ENCODE measurements at regions not wholly inside any gene's neighbourhood (a gene's known extent, or its start where the extent isn't known, plus 50 kb on each side); places are given as distances from the start of the nearest gene placed in this dataset.
A peak's percentile ranks its signal among the peaks of the same experiment; 100 is the strongest.

DNA sequence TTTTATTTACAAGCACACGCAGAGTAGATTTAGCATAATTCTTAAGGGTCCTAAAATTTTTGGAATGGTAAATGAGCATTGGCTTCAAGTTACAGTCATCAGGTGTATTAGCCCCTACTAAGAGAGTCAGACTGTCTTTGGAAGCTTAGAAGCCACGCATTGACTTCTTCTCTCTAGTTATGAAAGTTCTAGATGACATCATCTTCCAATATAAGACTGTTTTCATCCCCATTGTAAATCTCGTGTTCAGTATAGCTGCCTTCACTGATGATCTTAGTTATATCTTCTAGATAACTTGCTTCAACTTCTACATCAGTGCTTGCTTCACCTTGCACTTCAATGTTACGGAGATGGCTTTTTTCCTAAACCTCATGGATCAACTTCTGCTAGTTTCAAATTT is 148.8 kb upstream of the SLITRK1 start:
- no peak overlapping the region for H3K4me3 ChIP-seq
- ATAC-seq = no peak
- no peak for TF ChIP-seq JUNB (IDR thresholded peaks at IDR 0.05; ENCODE audit: unreplicated experiment)
- TF ChIP-seq, protein P1, sequence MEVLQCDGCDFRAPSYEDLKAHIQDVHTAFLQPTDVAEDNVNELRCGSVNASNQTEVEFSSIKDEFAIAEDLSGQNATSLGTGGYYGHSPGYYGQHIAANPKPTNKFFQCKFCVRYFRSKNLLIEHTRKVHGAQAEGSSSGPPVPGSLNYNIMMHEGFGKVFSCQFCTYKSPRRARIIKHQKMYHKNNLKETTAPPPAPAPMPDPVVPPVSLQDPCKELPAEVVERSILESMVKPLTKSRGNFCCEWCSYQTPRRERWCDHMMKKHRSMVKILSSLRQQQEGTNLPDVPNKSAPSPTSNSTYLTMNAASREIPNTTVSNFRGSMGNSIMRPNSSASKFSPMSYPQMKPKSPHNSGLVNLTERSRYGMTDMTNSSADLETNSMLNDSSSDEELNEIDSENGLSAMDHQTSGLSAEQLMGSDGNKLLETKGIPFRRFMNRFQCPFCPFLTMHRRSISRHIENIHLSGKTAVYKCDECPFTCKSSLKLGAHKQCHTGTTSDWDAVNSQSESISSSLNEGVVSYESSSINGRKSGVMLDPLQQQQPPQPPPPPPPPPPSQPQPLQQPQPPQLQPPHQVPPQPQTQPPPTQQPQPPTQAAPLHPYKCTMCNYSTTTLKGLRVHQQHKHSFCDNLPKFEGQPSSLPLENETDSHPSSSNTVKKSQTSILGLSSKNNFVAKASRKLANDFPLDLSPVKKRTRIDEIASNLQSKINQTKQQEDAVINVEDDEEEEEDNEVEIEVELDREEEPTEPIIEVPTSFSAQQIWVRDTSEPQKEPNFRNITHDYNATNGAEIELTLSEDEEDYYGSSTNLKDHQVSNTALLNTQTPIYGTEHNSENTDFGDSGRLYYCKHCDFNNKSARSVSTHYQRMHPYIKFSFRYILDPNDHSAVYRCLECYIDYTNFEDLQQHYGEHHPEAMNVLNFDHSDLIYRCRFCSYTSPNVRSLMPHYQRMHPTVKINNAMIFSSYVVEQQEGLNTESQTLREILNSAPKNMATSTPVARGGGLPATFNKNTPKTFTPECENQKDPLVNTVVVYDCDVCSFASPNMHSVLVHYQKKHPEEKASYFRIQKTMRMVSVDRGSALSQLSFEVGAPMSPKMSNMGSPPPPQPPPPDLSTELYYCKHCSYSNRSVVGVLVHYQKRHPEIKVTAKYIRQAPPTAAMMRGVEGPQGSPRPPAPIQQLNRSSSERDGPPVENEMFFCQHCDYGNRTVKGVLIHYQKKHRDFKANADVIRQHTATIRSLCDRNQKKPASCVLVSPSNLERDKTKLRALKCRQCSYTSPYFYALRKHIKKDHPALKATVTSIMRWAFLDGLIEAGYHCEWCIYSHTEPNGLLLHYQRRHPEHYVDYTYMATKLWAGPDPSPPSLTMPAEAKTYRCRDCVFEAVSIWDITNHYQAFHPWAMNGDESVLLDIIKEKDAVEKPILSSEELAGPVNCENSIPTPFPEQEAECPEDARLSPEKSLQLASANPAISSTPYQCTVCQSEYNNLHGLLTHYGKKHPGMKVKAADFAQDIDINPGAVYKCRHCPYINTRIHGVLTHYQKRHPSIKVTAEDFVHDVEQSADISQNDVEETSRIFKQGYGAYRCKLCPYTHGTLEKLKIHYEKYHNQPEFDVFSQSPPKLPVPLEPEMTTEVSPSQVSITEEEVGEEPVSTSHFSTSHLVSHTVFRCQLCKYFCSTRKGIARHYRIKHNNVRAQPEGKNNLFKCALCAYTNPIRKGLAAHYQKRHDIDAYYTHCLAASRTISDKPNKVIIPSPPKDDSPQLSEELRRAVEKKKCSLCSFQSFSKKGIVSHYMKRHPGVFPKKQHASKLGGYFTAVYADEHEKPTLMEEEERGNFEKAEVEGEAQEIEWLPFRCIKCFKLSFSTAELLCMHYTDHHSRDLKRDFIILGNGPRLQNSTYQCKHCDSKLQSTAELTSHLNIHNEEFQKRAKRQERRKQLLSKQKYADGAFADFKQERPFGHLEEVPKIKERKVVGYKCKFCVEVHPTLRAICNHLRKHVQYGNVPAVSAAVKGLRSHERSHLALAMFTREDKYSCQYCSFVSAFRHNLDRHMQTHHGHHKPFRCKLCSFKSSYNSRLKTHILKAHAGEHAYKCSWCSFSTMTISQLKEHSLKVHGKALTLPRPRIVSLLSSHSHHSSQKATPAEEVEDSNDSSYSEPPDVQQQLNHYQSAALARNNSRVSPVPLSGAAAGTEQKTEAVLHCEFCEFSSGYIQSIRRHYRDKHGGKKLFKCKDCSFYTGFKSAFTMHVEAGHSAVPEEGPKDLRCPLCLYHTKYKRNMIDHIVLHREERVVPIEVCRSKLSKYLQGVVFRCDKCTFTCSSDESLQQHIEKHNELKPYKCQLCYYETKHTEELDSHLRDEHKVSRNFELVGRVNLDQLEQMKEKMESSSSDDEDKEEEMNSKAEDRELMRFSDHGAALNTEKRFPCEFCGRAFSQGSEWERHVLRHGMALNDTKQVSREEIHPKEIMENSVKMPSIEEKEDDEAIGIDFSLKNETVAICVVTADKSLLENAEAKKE (CRISPR knock-in tag; IDR thresholded peaks at IDR 0.05) = no peak
- TF ChIP-seq, protein P2, sequence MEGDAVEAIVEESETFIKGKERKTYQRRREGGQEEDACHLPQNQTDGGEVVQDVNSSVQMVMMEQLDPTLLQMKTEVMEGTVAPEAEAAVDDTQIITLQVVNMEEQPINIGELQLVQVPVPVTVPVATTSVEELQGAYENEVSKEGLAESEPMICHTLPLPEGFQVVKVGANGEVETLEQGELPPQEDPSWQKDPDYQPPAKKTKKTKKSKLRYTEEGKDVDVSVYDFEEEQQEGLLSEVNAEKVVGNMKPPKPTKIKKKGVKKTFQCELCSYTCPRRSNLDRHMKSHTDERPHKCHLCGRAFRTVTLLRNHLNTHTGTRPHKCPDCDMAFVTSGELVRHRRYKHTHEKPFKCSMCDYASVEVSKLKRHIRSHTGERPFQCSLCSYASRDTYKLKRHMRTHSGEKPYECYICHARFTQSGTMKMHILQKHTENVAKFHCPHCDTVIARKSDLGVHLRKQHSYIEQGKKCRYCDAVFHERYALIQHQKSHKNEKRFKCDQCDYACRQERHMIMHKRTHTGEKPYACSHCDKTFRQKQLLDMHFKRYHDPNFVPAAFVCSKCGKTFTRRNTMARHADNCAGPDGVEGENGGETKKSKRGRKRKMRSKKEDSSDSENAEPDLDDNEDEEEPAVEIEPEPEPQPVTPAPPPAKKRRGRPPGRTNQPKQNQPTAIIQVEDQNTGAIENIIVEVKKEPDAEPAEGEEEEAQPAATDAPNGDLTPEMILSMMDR (conservative IDR thresholded peaks at IDR 0.05; ENCODE audit: low read depth in 2 of 2) = no peak
- H3K4me2 ChIP-seq = no peak overlapping the region
- H3K4me1 ChIP-seq (ENCODE audit: insufficient read depth) = peaks cover 3% of the 10 kb centered on the region
- 0 out of 2 replicates have a peak overlapping the region, but pooled peaks have one; percentile 63 for H2AFZ ChIP-seq
- no peaks in the 10 kb centered on the region for H3K79me2 ChIP-seq (replicated peaks; ENCODE audit: insufficient read depth)
- DNase-seq (ENCODE audit: low spot score) = no peak
- H3K9me2 ChIP-seq (ENCODE audit: insufficient read depth) = no peaks in the 10 kb centered on the region
- H4K20me1 ChIP-seq (replicated peaks; ENCODE audit: insufficient read depth) = no peaks in the 10 kb centered on the region
- H3K36me3 ChIP-seq (ENCODE audit: insufficient read depth) = no peaks in the 10 kb centered on the region
- H3K4me1 Mint-ChIP-seq = peaks cover 3% of the 10 kb centered on the region; the same call in 1 of the 3 replicates
- H3K27me3 ChIP-seq (ENCODE audit: insufficient read depth) = peaks cover 24% of the 10 kb centered on the region; the same call in 1 of the 2 replicates
- no peak overlapping the region for H3K4me3 Mint-ChIP-seq
- H3K27me3 Mint-ChIP-seq (ENCODE audit: insufficient read depth, low read depth, poor library complexity) = peaks cover 19% of the 10 kb centered on the region
- H3K27ac ChIP-seq (ENCODE audit: low read depth) = no peak overlapping the region
- H3K36me3 Mint-ChIP-seq (ENCODE audit: low read depth) = no peaks in the 10 kb centered on the region
- H3F3A ChIP-seq (replicated peaks; ENCODE audit: low read depth) = no peaks in the 10 kb centered on the region
- peaks cover 4% of the 10 kb centered on the region; the same call in 2 of the 3 replicates for H3K9me3 Mint-ChIP-seq
- H3K27ac Mint-ChIP-seq = no peak overlapping the region

DNA sequence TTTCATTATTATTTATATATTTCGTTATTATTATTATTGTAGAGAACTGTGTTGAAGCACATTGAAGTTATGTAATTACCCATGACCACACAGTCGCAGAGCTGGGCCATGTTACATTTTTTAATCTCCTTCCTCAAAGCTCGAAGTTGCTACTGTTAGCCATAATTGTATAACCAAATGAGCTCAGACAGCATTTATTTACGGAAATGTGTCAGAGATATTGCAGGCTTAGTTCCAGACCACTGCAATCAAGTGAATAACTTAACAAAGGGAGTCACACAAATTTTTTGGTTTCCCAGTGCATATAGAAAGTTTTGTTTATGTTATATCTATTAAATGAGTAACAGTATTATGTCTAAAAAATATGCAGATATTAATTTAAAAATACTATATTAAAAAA is 147.1 kb upstream of the SLITRK1 start:
- Mint-ChIP-seq H3K4me1 (peaks cover 11% of the 10 kb centered on the region), H3K4me3 (no peak overlapping the region), H3K27ac (no peak overlapping the region), H3K36me3 (ENCODE audit: low read depth) (no peaks in the 10 kb centered on the region), H3K9me3 (peaks cover 4% of the 10 kb centered on the region; the same call in 2 of the 3 replicates), H3K27me3 (ENCODE audit: insufficient read depth, low read depth, poor library complexity) (peaks cover 30% of the 10 kb centered on the region)
- Histone ChIP-seq H3K36me3 (ENCODE audit: insufficient read depth) (no peaks in the 10 kb centered on the region), H3K4me3 (no peak overlapping the region), H3K4me1 (ENCODE audit: insufficient read depth) (peaks cover 12% of the 10 kb centered on the region), H3K4me2 (no peak overlapping the region), H3F3A (replicated peaks; ENCODE audit: low read depth) (no peaks in the 10 kb centered on the region), H3K27ac (ENCODE audit: low read depth) (no peak overlapping the region), H2AFZ (no peak overlapping the region), H3K9me2 (ENCODE audit: insufficient read depth) (no peaks in the 10 kb centered on the region), H3K79me2 (replicated peaks; ENCODE audit: insufficient read depth) (no peaks in the 10 kb centered on the region), H4K20me1 (replicated peaks; ENCODE audit: insufficient read depth) (no peaks in the 10 kb centered on the region), H3K27me3 (ENCODE audit: insufficient read depth) (peaks cover 26% of the 10 kb centered on the region; the same call in 1 of the 2 replicates)
- DNase-seq (ENCODE audit: low spot score) (no peak), ATAC-seq (no peak)
- no peak for TF ChIP-seq NANOG (IDR thresholded peaks at IDR 0.05; ENCODE audit: borderline replicate concordance)
- TF ChIP-seq, protein P3, sequence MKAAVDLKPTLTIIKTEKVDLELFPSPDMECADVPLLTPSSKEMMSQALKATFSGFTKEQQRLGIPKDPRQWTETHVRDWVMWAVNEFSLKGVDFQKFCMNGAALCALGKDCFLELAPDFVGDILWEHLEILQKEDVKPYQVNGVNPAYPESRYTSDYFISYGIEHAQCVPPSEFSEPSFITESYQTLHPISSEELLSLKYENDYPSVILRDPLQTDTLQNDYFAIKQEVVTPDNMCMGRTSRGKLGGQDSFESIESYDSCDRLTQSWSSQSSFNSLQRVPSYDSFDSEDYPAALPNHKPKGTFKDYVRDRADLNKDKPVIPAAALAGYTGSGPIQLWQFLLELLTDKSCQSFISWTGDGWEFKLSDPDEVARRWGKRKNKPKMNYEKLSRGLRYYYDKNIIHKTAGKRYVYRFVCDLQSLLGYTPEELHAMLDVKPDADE (IDR thresholded peaks at IDR 0.05) = no peak
- no peak for TF ChIP-seq STAT1 (IDR thresholded peaks at IDR 0.05; ENCODE audit: unreplicated experiment)
- TF ChIP-seq POLR2AphosphoS5 (IDR thresholded peaks at IDR 0.05; ENCODE audit: low read depth) = no peak
- no peak for TF ChIP-seq ZNF331 (CRISPR knock-in tag; IDR thresholded peaks at IDR 0.05; ENCODE audit: low read depth)
- TF ChIP-seq EZH2 (IDR thresholded peaks at IDR 0.05; ENCODE audit: low read depth, unreplicated experiment) = no peak
- no peak for TF ChIP-seq JUNB (IDR thresholded peaks at IDR 0.05; ENCODE audit: unreplicated experiment)
- TF ChIP-seq, protein P2 (conservative IDR thresholded peaks at IDR 0.05; ENCODE audit: low read depth in 2 of 2) = no peak
- no peak for TF ChIP-seq ZNF114 (CRISPR knock-in tag; IDR thresholded peaks at IDR 0.05)
